Islet precursor cell (in vitro differentiated cells): ENCODE measurements at regions not wholly inside any gene's neighbourhood (a gene's known extent, or its start where the extent isn't known, plus 50 kb on each side); places are given as distances from the start of the nearest gene placed in this dataset.

Experiments
- DNase-seq: peaks from one replicate; pipeline ENCODE4 v3.0.0-alpha.2; 2018

- DNase-seq, result no peak
Observed at GRCh38 chr14:26856876-26857518, 259.2 kb upstream of the NOVA1 start.

- DNase-seq, result no peak
Observed at GRCh38 chr14:26859483-26859882, 261.6 kb upstream of the NOVA1 start.

DNA sequence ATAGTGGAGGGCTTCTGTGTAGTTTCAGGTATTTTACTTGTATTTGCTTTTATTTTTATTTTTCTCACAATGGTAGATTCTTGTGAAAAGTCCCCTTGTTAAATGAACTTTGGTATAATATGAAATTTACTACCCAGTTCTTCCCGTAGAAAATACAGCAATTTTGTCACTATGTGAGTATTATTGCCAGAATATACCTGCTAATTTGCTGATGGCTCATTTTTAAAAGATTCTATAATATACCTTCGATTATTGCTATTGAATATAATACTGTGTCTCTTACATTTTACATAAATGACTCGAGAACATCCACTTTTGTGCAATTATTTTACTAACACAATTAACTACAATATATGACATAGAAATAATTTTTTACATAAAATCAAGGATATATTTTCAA lies 262.3 kb upstream of the NOVA1 start:
- DNase-seq, result no peak

DNA sequence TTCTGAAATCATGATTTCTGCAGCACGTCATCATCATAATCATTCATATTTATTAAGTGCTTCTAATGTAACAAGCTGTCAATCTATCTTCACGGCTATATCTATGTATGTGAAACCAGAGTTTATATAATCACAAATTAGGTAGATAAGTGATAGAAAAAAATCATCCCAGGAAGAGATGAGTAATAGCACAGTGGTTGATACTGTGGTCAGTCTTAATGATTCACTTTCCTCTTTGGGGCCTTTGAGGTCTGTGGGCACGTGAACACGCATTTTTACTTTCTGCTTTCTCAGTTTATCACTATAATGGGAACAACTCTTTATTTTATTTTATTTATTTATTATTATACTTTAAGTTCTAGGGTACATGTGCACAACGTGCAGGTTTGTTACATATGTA lies 265.9 kb upstream of the NOVA1 start:
- DNase-seq, result no peak

DNA sequence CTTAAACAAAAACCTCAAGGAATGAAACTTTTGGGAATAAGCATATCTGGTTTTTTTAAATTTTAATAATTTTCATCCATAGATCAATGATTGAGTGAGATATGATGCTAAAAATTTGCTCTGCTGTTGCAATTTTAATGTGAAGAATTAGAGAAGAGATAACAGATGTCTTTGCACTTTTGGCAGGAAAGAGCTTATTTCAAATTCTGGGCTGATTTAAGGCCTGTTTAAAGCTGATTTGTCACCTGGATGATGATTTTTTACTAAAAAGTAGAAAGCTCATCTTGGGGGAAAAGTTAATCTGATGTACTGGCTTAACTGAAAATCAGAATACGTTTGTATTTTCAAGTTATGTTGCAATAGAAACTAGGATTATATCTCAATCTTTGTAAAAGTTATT lies 268.9 kb upstream of the NOVA1 start:
- DNase-seq, result no peak

DNA sequence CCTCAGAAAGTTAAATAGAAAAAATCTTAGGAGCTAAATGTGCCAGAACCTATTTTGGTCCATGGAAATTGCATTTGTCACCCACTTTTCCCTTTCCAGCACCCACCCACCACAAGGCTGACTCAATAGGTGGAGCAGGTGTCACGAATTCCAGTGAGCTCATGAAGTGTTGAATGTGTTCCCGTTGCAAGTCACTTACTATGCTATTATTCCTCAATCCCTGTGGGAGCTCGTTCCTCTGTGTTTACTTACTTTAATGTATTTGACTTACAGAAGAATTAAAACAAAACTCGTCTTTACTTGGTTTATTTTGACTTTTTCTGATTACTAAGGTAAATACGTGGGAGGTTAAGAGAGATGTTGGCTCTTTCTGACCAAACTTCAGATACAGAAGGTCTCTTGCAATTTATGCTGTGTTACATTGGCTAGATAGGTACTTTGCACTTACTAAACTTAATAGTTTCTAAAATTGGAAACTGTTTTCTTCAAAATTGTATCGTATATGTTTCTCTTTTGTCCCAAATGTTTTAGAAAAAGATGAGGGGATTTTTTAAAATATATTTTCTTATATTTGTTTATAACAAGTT lies 269.4 kb upstream of the NOVA1 start:
- DNase-seq, result no peak

DNA sequence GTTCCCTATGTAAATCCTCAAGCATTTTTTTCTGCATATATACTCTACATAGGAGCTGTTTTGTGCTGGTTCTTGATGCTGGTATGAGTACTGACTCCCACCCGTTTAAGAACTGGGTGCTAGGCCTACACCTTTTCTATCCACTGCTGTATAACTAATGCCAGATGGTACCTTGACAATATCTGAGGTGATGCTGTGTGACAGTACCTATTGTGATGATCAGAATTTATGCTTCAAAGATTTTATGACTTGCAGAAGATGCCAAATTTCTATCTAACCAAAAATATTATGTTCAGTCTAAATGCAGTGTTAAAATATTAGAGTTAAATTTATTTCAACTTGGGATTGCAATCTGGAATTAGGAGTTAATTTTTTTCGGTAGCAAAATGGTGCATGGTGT lies 272.3 kb upstream of the NOVA1 start:
- DNase-seq, result no peak

- DNase-seq, result no peak
Observed at GRCh38 chr14:26870722-26871617, 273.1 kb upstream of the NOVA1 start.

DNA sequence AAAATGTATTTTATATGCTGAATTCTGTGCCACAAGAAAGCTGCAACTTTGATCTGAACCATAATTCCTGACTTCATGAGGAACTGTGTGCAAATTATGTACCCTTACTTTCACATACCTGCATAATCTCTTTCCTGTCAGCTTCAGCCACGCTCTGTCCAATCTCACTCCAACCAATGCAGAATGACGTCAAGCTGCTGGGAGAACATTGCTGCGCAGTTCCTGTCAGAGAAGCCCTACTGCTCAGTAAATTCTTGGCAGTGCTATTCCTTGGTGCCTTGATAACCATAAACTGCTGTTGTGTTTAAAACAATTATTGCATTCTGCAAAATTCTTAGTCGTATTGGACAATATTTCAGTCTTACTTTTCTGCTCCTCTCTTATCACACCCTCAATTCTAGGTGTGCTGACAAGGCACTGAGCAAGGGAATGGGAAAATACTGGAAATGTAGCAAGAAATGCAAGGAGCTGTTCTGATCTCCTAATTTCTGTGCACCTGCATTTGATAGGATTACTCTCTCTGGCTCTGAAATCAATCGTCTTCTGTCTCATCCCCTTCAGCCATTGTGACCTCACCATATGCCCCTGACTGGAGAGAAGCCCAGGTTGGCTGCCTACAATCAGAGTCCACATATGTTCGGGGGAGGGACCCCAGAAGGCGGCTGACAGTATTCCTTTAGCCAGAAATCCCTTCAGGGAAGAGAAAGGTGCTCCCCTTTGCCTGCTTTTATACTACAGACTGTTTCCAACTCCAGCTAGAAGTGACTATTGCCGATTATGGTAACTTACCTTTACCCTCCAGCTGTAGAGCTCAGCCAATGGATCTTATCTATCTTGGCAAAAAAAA lies 274.9 kb upstream of the NOVA1 start:
- DNase-seq, result no peak

DNA sequence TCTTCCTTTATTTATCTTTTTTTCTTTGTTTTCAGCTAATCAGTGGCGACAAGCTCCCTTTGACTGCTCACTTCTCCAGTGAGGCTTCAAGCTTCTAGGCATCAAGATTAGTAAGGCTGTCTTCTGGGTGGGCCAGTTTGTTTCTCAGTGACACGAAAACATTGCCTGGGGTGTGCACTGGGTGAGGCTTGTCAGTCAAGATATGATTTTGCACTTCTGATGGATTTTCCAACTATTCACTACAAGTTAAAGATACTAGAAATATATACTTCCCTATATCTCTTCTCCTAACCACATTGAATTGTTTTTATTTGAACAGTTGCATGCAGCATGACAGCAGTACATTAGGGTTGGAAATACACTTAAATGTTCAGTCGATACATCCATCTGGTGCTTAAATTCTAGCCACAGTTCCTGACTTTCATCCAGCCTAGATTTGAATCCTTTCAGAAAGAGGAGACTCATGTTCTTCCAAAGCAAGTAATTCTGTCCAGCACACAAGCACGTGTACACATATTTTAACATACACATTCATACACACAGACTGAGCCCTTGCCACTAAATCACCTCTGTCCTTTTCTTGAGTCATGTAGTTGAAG lies 275.6 kb upstream of the NOVA1 start:
- no peak for DNase-seq

DNA sequence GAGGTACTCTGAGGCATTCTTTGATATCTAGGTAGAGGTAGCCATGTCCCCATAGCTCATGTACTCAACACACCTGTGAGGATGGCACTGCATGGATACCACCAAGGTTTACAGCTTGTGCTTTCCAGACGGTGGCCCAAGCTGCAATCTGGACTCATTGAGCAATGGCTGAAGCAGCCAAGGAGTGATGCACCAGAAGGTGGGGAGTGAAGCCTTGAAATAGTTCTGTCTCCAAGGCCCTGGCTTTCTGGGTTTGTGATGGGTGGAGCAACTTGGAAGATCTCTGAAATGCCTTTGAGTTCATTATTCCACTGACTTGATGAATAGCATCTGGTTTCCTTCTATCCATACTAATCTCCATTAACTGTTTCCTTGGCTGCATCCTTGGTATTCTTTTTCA lies 290.0 kb upstream of the NOVA1 start:
- no peak for DNase-seq

- DNase-seq, result no peak
Observed at GRCh38 chr14:26888592-26888991, 290.8 kb upstream of the NOVA1 start.

DNA sequence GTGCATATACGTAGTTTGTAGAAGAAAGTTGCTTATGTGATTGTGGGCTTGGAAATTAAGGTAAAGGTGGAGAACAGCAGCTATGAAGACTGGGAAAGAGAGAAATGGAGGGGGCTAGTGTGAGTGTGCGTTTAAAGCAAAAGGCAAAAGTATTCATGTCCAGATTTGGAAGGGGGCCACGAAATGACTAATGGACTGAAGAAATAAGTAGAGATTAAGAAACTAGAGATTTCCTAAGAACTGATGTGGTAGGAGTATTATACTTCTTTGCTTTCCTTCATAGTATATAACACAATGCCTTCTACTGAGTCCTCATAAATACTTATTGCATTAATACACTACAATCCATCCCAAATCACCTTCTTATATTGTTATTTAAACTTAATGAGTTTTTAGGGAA lies 298.6 kb upstream of the NOVA1 start:
- no peak for DNase-seq

- no peak for DNase-seq
Observed at GRCh38 chr14:26897196-26897595, 299.4 kb upstream of the NOVA1 start.

DNA sequence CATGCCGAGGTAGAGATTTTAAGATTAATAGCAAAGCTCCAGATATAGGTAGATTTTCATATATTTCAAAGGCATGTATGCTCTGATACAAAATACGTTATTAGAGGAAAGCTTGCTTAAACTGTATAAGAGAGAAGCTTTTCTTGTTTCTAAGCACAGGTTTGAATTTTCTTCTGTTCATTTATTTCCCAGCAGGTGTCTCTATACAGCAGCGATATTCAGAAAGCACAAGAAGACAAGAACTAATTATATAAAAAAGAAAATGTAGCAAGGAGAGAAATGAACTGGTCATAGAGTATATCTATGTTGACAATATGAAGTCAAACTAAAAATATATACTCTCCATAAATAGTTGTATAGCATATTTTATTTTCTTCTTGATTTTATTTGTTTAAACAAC lies 307.4 kb upstream of the NOVA1 start:
- DNase-seq, result no peak

DNA sequence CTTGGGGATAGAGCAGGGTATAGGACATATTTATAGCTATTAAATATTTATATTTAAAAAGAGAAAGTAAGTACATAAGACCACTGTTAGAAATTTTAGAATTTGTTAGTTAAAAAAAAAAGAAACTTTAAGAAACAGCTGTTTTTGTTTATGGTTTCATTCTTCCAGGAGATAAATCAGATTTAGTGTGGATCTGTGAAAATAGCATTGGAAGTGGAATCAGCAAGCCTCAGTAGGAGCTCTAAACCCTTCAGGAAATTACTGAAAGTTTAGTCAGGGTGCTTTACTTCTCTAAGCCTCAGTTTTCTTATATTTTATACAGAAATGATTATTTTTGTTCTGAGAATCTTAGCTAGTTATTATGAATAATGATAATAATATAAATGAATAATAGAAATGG lies 316.0 kb upstream of the NOVA1 start:
- no peak for DNase-seq

GRCh38 chr14:26917086-26917485 lies 319.3 kb upstream of the NOVA1 start:
- DNase-seq, result no peak

- no peak for DNase-seq
Observed at GRCh38 chr14:26925876-26926584, 328.2 kb upstream of the NOVA1 start.

GRCh38 chr14:26926585-26926984 lies 328.8 kb upstream of the NOVA1 start:
- DNase-seq, result no peak

GRCh38 chr14:26928019-26928418 lies 330.2 kb upstream of the NOVA1 start:
- DNase-seq, result no peak

DNA sequence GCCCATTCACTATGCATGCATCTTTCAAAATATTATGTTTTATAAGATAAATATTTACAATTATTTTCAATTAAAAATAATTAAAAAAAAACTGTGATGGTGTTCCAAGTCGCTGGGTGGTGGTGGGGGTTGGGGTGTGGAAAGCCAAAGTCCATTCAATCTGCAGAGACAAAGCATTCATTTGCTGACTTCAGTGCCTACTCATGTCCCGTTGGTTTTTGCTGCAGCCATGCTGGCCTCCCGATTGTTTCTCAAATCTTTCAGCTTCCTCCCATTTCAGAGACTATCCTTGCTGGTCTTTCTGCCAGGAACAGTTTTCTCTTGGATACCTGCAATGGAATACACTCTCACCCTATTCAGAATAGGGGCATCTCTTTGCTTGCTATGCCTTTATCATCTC lies 331.5 kb upstream of the NOVA1 start:
- no peak for DNase-seq

DNA sequence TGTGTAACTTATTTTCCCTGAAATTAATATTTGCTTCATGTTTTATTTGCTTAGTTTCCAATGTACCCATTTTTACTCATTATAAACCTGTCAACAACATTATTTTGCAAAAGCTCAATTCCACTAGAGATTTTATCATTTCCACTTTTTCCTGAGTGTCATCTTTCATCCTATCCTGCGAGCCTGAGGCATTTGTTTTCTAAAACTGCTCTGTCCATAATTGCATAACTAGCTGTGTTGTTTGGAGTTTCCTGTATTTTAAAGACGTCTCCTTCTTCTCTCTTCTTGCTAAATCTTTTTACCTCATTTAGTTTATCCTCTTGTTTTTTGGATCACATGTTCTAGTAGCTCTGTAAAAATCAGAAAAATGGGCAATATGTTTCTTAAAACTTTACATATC lies 332.7 kb upstream of the NOVA1 start:
- no peak for DNase-seq
